HG03196 (cell line): ENCODE measurements at regions not wholly inside any gene's neighbourhood (a gene's known extent, or its start where the extent isn't known, plus 50 kb on each side); places are given as distances from the start of the nearest gene placed in this dataset.

Source experiments
- ATAC-seq: cut with Tn5 transposase; IDR thresholded peaks from one replicate; pipeline ENCODE4 v1.9.1; 2021; ENCODE audit not compliant: unreplicated experiment

GRCh38 chr6:113423956-113424355, 433.2 kb upstream of the MARCKS start:
- no peak for ATAC-seq

GRCh38 chr6:113425977-113426660, 431.0 kb upstream of the MARCKS start:
- ATAC-seq = no peak

DNA sequence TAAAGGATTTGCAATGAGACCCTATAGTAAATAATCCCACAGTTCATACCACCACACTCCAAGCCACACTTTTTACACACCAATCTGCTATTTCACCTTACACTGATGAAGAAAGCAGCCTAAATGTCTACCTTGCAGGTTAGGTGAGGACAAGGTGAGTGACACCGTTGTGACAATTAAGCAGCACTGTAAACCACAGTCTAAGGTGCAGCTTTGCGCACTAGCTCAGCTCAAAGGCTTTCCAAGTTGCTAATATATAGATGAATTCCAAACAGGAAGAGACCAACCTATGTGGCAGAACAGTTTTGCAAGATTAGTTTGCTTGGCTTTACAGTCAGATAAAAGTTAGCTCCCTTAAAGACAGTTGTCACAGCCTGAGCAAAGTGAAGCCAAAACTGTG, 429.5 kb upstream of the MARCKS start:
- ATAC-seq = no peak

DNA sequence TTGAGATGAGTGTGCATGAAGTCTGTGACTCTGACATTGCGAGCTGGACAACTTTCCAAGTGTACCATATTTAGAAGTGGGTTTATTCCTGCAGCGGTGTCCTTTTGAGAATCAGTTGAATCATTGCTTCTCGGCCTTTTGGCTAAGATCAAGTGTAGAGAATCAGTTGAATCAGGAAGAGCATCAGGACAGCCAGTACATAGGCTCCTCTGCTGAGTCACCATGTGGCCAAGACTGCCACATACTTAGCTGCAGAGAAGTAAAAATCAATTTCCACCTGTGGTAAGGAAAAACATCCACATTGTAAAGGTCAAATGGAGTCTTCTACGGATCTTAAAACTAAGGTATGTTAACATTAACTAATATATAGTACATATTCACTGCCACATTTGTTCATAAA, 428.4 kb upstream of the MARCKS start:
- no peak for ATAC-seq

DNA sequence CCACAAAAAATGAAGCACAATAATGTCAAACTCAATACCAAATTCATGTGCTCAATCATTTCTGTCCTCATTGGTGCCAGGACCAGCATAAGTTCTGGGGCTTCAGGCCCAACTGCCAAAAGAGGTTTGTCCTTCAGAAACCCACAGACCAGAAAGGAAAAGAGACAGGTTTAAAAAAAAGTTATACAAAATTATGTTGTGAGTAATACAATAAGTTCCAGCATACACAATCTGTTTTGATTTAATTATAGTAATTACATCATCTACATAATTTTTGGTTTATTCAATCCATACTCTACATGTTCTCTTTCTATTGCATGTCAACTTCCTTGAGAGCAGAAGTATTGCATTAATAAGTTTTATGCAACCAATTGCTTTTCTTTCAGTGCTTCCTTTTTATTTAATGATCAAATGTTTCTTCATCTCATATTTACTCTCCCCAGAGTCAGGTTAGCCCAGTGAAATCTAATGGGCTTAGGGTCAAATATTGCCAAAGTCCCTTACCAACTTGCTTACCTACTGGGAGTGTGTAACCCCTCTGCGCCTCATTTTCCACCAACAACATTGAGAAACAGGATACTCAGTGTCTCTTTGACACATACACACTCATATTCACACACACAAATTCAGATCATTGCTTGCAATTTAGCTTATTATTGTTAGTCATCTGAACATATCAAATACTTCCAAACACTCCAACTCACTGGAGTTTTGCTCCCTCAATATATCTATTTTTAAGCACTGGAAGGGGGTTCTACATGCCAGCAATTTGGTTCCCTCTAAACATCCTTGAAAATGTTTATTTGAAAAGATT, 424.4 kb upstream of the MARCKS start:
- ATAC-seq = no peak

DNA sequence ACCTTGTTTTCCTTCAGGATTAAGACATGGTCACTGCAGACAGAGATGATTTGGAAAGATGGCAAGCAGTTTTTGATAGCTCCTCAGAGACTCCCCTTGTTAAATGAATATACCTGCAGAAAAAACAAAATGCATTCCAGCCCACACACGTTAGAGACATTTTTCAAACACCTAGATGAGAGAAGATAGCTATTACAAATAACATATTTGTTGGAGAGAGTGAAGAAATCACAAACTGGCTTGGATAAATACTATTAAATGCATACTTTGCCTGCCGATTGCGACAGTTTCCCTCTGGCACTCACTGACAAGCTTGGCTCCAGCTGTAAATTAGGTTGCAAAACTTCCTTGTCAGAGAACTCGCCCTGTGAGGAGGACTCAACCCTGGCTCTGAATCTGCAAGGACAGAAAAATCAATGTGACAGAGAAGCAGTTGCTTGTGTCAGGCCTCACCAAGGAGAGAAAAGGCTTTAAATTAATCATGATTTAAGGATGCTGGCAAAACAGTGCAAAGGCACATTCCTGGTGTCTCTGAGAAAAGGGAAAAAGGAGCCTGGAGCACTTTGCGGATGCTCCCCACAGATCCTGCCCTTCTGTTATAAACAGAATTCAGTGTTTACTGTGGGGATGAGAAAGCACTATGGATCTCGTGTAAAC, 423.7 kb upstream of the MARCKS start:
- ATAC-seq = no peak

- no peak for ATAC-seq
Observed at GRCh38 chr6:113434641-113435040, 422.5 kb upstream of the MARCKS start.

DNA sequence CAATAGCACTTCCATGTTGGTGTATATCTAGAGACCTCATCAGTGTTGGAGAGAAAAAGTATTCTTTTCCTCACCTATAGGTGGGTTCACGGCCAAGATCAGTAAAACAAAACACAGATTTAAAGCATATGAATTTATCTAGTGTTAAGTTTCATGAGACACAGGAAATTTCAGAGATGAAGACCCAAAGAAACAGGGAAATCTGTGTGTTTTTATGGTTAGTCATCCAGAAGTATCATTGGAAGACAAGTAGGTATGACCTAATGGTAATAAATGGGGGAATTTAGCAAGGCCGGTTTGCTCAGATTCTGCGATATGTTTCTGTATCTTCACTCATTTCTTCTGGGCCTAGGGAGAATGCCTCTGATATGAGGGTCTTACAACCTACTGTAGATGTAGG, 419.6 kb upstream of the MARCKS start:
- ATAC-seq = no peak

- ATAC-seq = no peak
Observed at GRCh38 chr6:113439866-113440265, 417.3 kb upstream of the MARCKS start.

- no peak for ATAC-seq
Observed at GRCh38 chr6:113442040-113442439, 415.1 kb upstream of the MARCKS start.

- no peak for ATAC-seq
Observed at GRCh38 chr6:113445201-113445600, 411.9 kb upstream of the MARCKS start.

GRCh38 chr6:113447088-113447831, 409.9 kb upstream of the MARCKS start:
- no peak for ATAC-seq

DNA sequence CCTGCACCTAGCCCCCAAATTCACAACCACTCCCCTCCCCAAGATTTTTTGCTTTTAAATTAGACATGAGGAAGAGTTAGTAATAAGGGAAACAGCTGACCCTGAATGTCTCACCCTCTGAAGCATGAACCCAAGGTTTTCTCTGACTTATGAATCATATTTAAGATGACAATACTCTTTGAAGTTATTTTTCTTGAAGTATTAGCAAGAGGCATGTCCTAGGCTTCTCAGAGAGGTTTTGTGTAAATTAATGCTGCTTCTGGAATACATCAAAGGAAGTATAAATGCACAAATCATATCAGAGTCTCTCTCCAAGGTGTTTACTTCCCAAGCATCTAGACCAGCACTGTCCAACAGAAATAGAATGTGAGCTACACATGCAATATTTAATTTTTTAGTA, 408.1 kb upstream of the MARCKS start:
- ATAC-seq = no peak

DNA sequence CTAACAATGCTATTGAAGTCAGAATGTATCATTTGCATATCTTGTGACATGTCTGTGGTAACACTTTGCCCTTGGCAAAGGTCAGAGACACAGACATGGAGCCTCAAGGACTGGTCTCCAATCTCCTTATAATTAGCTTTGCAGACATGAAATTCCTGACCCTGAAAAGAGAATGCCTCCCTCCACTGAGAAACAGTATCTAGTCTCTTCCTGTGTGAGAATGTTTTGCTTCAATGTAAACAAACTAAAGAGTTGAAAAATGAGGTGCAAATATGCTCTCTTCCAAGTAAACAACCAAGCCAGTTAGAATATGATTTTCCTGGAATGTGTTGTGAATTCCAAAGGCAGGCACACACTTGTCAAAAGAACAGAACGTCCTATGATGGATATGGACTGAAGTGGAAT, 407.1 kb upstream of the MARCKS start:
- ATAC-seq = no peak

DNA sequence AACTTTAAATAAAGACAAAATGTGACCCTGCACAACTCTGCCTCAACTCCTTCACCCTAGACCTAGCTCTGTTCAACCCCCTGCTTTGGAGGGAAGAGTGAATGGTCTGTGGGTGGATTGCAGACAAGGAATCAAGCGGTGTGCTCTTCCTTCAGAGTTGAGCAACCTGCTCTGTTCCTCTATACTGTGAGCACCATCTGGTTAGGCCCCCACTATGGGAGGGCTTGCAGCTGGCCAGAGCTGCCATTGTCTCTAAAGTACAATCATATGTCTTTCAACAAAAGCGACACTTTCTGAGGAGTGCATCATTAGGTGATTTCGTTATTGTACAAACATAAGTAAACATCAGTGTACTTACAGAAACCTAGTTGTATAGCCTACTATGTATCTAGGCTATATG, 406.1 kb upstream of the MARCKS start:
- ATAC-seq = no peak

DNA sequence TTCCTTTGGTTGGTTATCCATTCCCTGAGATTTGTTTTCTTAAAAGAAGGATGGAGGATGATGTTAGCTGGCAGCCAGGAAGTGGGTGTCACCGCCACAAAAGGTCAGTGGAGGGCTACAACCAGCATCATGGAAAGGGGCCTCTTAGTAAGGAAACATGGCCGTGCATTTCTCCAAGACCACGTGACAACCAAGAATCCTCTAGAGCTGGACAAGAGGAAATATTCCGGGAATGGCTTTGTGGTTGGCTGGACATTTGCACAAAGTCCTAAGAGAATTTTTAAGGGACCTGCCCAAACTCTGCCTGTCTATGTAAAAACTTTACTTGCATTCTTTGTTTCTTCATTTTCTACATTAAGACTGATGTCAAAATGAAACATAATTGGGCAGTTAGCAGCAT, 399.9 kb upstream of the MARCKS start:
- ATAC-seq = no peak

GRCh38 chr6:113457751-113458150, 399.4 kb upstream of the MARCKS start:
- no peak for ATAC-seq

- no peak for ATAC-seq
Observed at GRCh38 chr6:113458368-113459010, 398.7 kb upstream of the MARCKS start.

DNA sequence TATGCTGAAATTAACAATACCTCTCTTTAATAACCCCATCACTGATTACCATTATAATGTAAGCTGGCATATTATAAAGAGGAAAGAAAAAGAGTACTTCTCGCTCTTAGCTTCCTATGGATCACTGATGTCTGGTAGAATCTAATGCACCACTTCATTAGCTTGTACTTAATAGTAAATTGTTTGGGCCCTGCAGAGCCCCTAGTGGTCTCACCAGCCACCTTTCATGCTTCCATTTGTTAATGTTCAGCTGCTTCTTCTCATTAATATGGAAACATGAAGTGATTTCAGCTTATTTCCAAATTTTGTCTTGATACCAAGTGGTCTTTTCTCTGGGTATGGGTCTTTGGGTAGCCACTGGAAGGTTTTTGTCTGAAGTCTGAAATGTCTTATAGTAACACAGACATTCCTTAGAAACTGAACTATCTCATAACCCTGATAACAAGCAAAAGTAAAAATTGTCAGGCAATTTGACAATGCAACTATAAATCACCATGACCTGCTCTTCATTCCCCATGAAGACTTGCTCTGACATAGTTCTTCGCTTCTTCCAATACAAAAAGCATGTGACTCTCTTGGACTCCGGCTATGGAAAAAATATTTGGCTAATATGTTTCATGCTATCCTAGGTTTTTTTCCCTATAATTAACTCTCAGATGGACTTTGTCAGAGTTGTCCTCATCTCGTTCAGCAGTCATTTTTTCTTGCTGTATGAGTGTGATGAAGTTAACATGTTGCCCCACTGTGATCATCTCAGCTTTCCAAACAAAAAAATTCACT, 395.8 kb upstream of the MARCKS start:
- no peak for ATAC-seq

DNA sequence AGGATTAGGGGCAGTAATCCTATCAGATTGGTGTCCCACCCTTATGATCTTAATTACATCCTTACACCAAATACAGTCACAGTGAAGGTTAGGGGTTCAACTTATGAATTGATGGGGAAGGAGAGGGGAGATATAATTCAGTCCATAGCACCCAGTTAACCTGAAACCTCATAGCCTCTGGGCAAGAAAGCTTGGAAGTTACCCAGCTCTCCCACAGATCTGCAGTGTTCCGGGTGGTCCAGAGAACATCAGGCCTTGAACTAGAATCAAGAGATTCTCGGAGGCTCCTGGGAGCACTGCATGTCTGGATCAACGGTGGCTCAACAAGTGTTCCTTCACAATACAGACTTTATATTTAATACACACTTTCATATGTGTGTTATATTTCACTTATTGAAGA, 392.6 kb upstream of the MARCKS start:
- no peak for ATAC-seq
